Sigmoid colon (tissue), 6 donors: ENCODE measurements at regions not wholly inside any gene's neighbourhood (a gene's known extent, or its start where the extent isn't known, plus 50 kb on each side); places are given as distances from the start of the nearest gene placed in this dataset.

ENCODE experiments used
- DNase-seq: peaks from one replicate; pipeline ENCODE4 v3.0.0-alpha.2; 2019
- H3K27ac ChIP-seq, 4 donors: fragments of 200-600 bp; sonication (generic); one replicate each; pipeline ENCODE4 v1.5.1; 2016 to 2019; ENCODE audit warnings: mild to moderate bottlenecking in 1 of 4
- H3K27me3 ChIP-seq, 3 donors: fragments of 200-600 bp; sonication (generic); one replicate each; pipeline ENCODE4 v1.5.1; 2019; ENCODE audit warnings: mild to moderate bottlenecking in 1 of 3
- H3K36me3 ChIP-seq, 4 donors: fragments of 200-600 bp; sonication (generic); one replicate each; pipeline ENCODE4 v1.5.1; 2016 to 2019
- H3K4me1 ChIP-seq, 4 donors: fragments of 200-600 bp; sonication (generic); one replicate each; pipeline ENCODE4 v1.5.1; 2017 to 2019
- H3K4me3 ChIP-seq, 4 donors: fragments of 200-600 bp; sonication (generic); one replicate each; pipeline ENCODE4 v1.5.1; 2017 to 2019; ENCODE audit warnings: mild to moderate bottlenecking in 2 of 4, moderate library complexity in 1 of 4
- H3K9me3 ChIP-seq, 4 donors: fragments of 200-600 bp in 3 of 4; sonication (generic) in 3 of 4; one replicate each; pipeline versions ENCODE4 v1.5.1 to v1.6.1; 2013 to 2019
- CTCF ChIP-seq, 4 experiments: fragments of 450-650 bp in 3 of 4; fragments of 200-600 bp in 1 of 4; IDR thresholded peaks; one replicate each; pipeline ENCODE4 v1.5.1; 2016 to 2019; ENCODE audit warnings: antibody characterized with exemption in 4 of 4, mild to moderate bottlenecking in 3 of 4, moderate library complexity in 2 of 4
- EP300 ChIP-seq, 4 donors: sonication (generic); formaldehyde crosslinking; IDR thresholded peaks; one replicate each; pipeline ENCODE4 v1.6.1; 2017; ENCODE audit warnings: antibody characterized with exemption in 4 of 4
- POLR2A ChIP-seq, 2 donors: fragments of 450-650 bp; IDR thresholded peaks; one replicate each; pipeline ENCODE4 v1.6.1; 2016; ENCODE audit warnings: antibody characterized with exemption in 2 of 2, mild to moderate bottlenecking in 2 of 2, moderate library complexity in 2 of 2
- POLR2AphosphoS5 ChIP-seq, 4 donors: sonication (generic); formaldehyde crosslinking; IDR thresholded peaks; one replicate each; pipeline ENCODE4 v1.6.1; 2017; ENCODE audit warnings: antibody characterized with exemption in 4 of 4
- WGBS, 2 donors: extraction: QIAGEN DNeasy Blood & Tissue Kit; methylation state at CpG; one replicate each; pipeline ENCODE4 v1.1.7; 2013; 5-methylcytosine and 5-hydroxymethylcytosine counted together
- intact Hi-C: fragments of 100-400 bp; cut with DNase I; formaldehyde crosslinking; loops from one replicate; pipeline ENCODE4 v1.15.1; 2023
- donor health status: healthy with polysubstance abuse.
- donor health status: healthy.

- Histone ChIP-seq H3K4me3 (no peak overlapping the region), H3K4me1 (no peaks in the 10 kb centered on the region), H3K27ac (no peak overlapping the region), H3K36me3 (no peaks in the 10 kb centered on the region), H3K27me3 (no peaks in the 10 kb centered on the region), H3K9me3 (no peaks in the 10 kb centered on the region)
- TF ChIP-seq POLR2AphosphoS5 (IDR thresholded peaks at IDR 0.05) (no peak), CTCF (IDR thresholded peaks at IDR 0.05) (no peak), EP300 (IDR thresholded peaks at IDR 0.05) (no peak), POLR2A (IDR thresholded peaks at IDR 0.05) (no peak)
- WGBS, 2 donors = 58 to 82% methylated on average over 2 of the region's 2 CpGs
- intact Hi-C loops = no loop called here
- no peak for DNase-seq
Observed at GRCh38 chr10:83965473-83965872, 173.8 kb upstream of the GHITM start.

GRCh38 chr10:83968052-83968451 is 171.3 kb upstream of the GHITM start:
- TF ChIP-seq EP300 (IDR thresholded peaks at IDR 0.05) (no peak), CTCF (IDR thresholded peaks at IDR 0.05) (no peak), POLR2AphosphoS5 (IDR thresholded peaks at IDR 0.05) (no peak), POLR2A (IDR thresholded peaks at IDR 0.05) (no peak)
- no peaks in the 10 kb centered on the region for H3K27me3 ChIP-seq
- no peaks in the 10 kb centered on the region for H3K4me1 ChIP-seq
- H3K9me3 ChIP-seq = no peaks in the 10 kb centered on the region
- no peak overlapping the region for H3K4me3 ChIP-seq
- DNase-seq = no peak
- 84 to 90% methylated on average over 4 of the region's 4 CpGs for WGBS, 2 donors
- H3K27ac ChIP-seq = no peak overlapping the region
- intact Hi-C loops = no loop called here
- no peaks in the 10 kb centered on the region for H3K36me3 ChIP-seq

- TF ChIP-seq CTCF (IDR thresholded peaks at IDR 0.05) = no peak
- no peak for TF ChIP-seq POLR2A (IDR thresholded peaks at IDR 0.05)
- no peak for TF ChIP-seq POLR2AphosphoS5 (IDR thresholded peaks at IDR 0.05)
- TF ChIP-seq EP300 (IDR thresholded peaks at IDR 0.05) = no peak
- Histone ChIP-seq H3K9me3 (no peaks in the 10 kb centered on the region), H3K4me1 (no peaks in the 10 kb centered on the region), H3K27ac (no peak overlapping the region), H3K27me3 (no peaks in the 10 kb centered on the region), H3K36me3 (no peaks in the 10 kb centered on the region), H3K4me3 (no peak overlapping the region)
- intact Hi-C loops = no loop called here
- 62 to 76% methylated on average over 5 of the region's 5 CpGs for WGBS, 2 donors
- DNase-seq = no peak
Observed at GRCh38 chr10:83978681-83979383, 160.5 kb upstream of the GHITM start.

GRCh38 chr10:83982812-83983211 is 156.5 kb upstream of the GHITM start:
- H3K4me1 ChIP-seq = no peaks in the 10 kb centered on the region
- no peaks in the 10 kb centered on the region for H3K9me3 ChIP-seq
- no peak overlapping the region for H3K4me3 ChIP-seq
- H3K27me3 ChIP-seq = no peaks in the 10 kb centered on the region
- intact Hi-C loops = no loop called here
- DNase-seq = no peak
- no peak for TF ChIP-seq POLR2AphosphoS5 (IDR thresholded peaks at IDR 0.05)
- TF ChIP-seq CTCF (IDR thresholded peaks at IDR 0.05) = no peak
- TF ChIP-seq POLR2A (IDR thresholded peaks at IDR 0.05) = no peak
- TF ChIP-seq EP300 (IDR thresholded peaks at IDR 0.05) = no peak
- 51 to 69% methylated on average over 1 of the region's 1 CpG for WGBS, 2 donors
- no peak overlapping the region for H3K27ac ChIP-seq
- no peaks in the 10 kb centered on the region for H3K36me3 ChIP-seq
